Heart left ventricle (tissue), 16 donors: ENCODE measurements at regions not wholly inside any gene's neighbourhood (a gene's known extent, or its start where the extent isn't known, plus 50 kb on each side); places are given as distances from the start of the nearest gene placed in this dataset.

ENCODE experiments used
- ATAC-seq, 4 donors: fragments of 200-7000 bp; cut with Tn5 transposase; one replicate each; pipeline ENCODE4 v1.9.1; 2020 to 2022; ENCODE audit warnings: moderate library complexity in 4 of 4, mild to moderate bottlenecking in 3 of 4, moderate number of reproducible peaks in 1 of 4
- DNase-seq, 5 donors: peaks; one replicate each; pipeline ENCODE4 v3.0.0-alpha.2; 2020
- H3K27ac ChIP-seq, 12 donors: fragments of 200-600 bp; sonication (generic) in 4 of 12; one replicate each; pipeline versions ENCODE4 v1.5.0 to v1.8.0; 2016 to 2022; ENCODE audit warnings: mild to moderate bottlenecking in 2 of 12
- H3K27me3 ChIP-seq, 9 donors: fragments of 200-600 bp; sonication (generic) in 2 of 9; one replicate each; pipeline versions ENCODE4 v1.5.1 to v1.8.0; 2016 to 2022; ENCODE audit warnings: mild to moderate bottlenecking in 3 of 9
- H3K36me3 ChIP-seq, 9 donors: fragments of 200-600 bp; sonication (generic) in 2 of 9; one replicate each; pipeline versions ENCODE4 v1.5.0 to v1.8.0; 2018 to 2022; ENCODE audit warnings: mild to moderate bottlenecking in 2 of 9
- H3K4me1 ChIP-seq, 12 donors: fragments of 200-600 bp; sonication (generic) in 4 of 12; one replicate each; pipeline versions ENCODE4 v1.5.0 to v1.8.0; 2016 to 2022; ENCODE audit warnings: mild to moderate bottlenecking in 3 of 12
- H3K4me3 ChIP-seq, 12 donors: fragments of 200-600 bp; sonication (generic) in 4 of 12; one replicate each; pipeline versions ENCODE4 v1.5.0 to v1.8.0; 2017 to 2022; ENCODE audit warnings: mild to moderate bottlenecking in 9 of 12, moderate library complexity in 4 of 12
- H3K9me3 ChIP-seq, 12 donors: fragments of 200-600 bp; sonication (generic) in 4 of 12; one replicate each; pipeline versions ENCODE4 v1.5.0 to v1.8.0; 2016 to 2022; ENCODE audit warnings: mild to moderate bottlenecking in 1 of 12
- CTCF ChIP-seq, 12 donors: fragments of 200-600 bp; sonication (generic) in 4 of 12; IDR thresholded peaks; one replicate each; pipeline versions ENCODE4 v1.5.0 to v1.8.0; 2018 to 2022; ENCODE audit warnings: antibody characterized with exemption in 12 of 12, mild to moderate bottlenecking in 5 of 12
- POLR2A ChIP-seq, 2 donors: fragments of 450-650 bp; IDR thresholded peaks; one replicate each; pipeline ENCODE4 v1.6.1; 2017; ENCODE audit warnings: antibody characterized with exemption in 2 of 2, mild to moderate bottlenecking in 2 of 2, moderate library complexity in 2 of 2
- WGBS, 4 donors: extraction: QIAGEN DNeasy Blood & Tissue Kit in 2 of 4; methylation state at CpG; one replicate each; pipeline versions ENCODE4 v1.1.5 to v1.1.7; 2013 to 2018; 5-methylcytosine and 5-hydroxymethylcytosine counted together
- intact Hi-C, 10 donors: fragments of 100-400 bp; cut with DNase I; formaldehyde crosslinking; loops; one replicate each; pipeline versions ENCODE4 v1.11.1 to v1.14.2; 2022
- donor health status: ischemic (EF 13 %, LVEDD 7.1; RV severe dilation, severe dysfunction).
- donor health status: healthy with polysubstance abuse.
- donor health status: DM: no; HTN: yes; CAD: no.
- donor health status: DM: no; HTN: no; CAD: no.
- donor health status: ischemic (EF 25% LVEDD 6.9; RV normal size, moderate dysfunction).
- donor health status: ischemic (EF 25% LVEDD 5.7; RV mildly dilated, moderate dysfunction).
- donor health status: healthy.
- donor health status: DM: yes; HTN: yes; CAD: no.
- donor health status: ischemic (EF 35%, LVEDD 5.7; RV mildly dilated, moderate dysfunction).
- donor health status: nonischemic (EF 11% LVEDD 7.7; RV severe dilation, severe dysfunction).
- donor health status: DM: yes; HTN: yes; CAD: no.
- donor health status: PGD.
- donor health status: ischemic (EF 29% LVEDD 5.4; RV normal size, mild dysfunction).
- donor health status: nonischemic (EF 23%, LVEDD 6.1; RV moderate dilation, normal function).

DNA sequence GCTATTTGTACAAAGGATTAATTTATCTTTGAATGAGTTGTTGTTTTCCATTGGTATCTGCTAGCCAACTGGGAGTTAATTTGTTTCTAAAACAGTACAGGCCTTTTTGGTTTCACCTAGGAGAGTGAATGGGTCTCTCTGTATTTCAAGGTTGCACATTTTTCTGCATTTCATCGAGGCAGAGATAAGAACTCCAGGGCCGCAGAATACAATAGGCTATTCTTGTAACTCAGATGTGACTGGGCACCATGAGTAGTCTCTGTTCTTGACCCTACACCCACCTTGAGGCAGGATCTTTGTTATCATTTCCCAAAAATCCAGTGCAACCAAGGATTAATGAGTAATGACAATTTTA, 51.7 kb upstream of the OR9Q1 start:
- H3K27ac ChIP-seq = no peak overlapping the region
- H3K9me3 ChIP-seq = no peaks in the 10 kb centered on the region
- no peak overlapping the region for H3K4me3 ChIP-seq
- WGBS, 4 donors = 6 to 14% (median 12%) methylated on average over 2 of the region's 2 CpGs
- H3K27me3 ChIP-seq = no peaks in the 10 kb centered on the region
- H3K36me3 ChIP-seq = no peaks in the 10 kb centered on the region
- no peak for TF ChIP-seq CTCF (IDR thresholded peaks at IDR 0.05)
- no peak for TF ChIP-seq POLR2A (IDR thresholded peaks at IDR 0.05)
- no peak for DNase-seq
- H3K4me1 ChIP-seq = no peaks in the 10 kb centered on the region
- no peak for ATAC-seq
- intact Hi-C loops = no loop called here
